Liver (tissue), 8 donors: ENCODE measurements at regions not wholly inside any gene's neighbourhood (a gene's known extent, or its start where the extent isn't known, plus 50 kb on each side); places are given as distances from the start of the nearest gene placed in this dataset.

ENCODE experiments used
- DNase-seq: peaks from one replicate; pipeline ENCODE4 v3.0.0-alpha.2; 2017; ENCODE audit warnings: low spot score
- H3K27ac ChIP-seq, 2 donors: one replicate each; pipeline ENCODE4 v1.7.0; 2013; ENCODE audit warnings: inconsistent platforms in 2 of 2, low read length in 2 of 2, control low read depth in 1 of 2, low read depth in 1 of 2, mild to moderate bottlenecking in 1 of 2
- H3K27me3 ChIP-seq, 4 donors: one replicate each; pipeline versions ENCODE4 v1.6.1 to v1.7.0; 2013; ENCODE audit warnings: low read length in 3 of 4, inconsistent platforms in 1 of 4, mild to moderate bottlenecking in 1 of 4, moderate library complexity in 1 of 4; ENCODE audit not compliant: control insufficient read depth in 4 of 4, insufficient read depth in 4 of 4
- H3K36me3 ChIP-seq, 4 donors: one replicate each; pipeline versions ENCODE4 v1.6.1 to v1.7.0; 2013; ENCODE audit warnings: low read length in 3 of 4, mild to moderate bottlenecking in 3 of 4, low read depth in 1 of 4, moderate library complexity in 1 of 4; ENCODE audit not compliant: control insufficient read depth in 4 of 4, insufficient read depth in 3 of 4
- H3K4me1 ChIP-seq, 4 donors: one replicate each; pipeline versions ENCODE4 v1.6.1 to v1.7.0; 2013; ENCODE audit warnings: low read length in 3 of 4, mild to moderate bottlenecking in 3 of 4, moderate library complexity in 1 of 4; ENCODE audit not compliant: control insufficient read depth in 4 of 4, insufficient read depth in 4 of 4
- H3K4me3 ChIP-seq, 3 donors: one replicate each; pipeline versions ENCODE4 v1.6.1 to v1.7.0; 2013; ENCODE audit warnings: low read length in 3 of 3, control low read depth in 1 of 3, low read depth in 1 of 3, mild to moderate bottlenecking in 1 of 3
- H3K9ac ChIP-seq, 2 donors: one replicate each; pipeline ENCODE4 v1.7.0; 2013; ENCODE audit warnings: low read length in 2 of 2, mild to moderate bottlenecking in 2 of 2, moderate library complexity in 2 of 2, control low read depth in 1 of 2, low read depth in 1 of 2
- H3K9me3 ChIP-seq, 4 donors: one replicate each; pipeline versions ENCODE4 v1.6.1 to v1.7.0; 2013; ENCODE audit warnings: low read length in 3 of 4; ENCODE audit not compliant: control insufficient read depth in 4 of 4
- ATF3 ChIP-seq: IDR thresholded peaks from 2 replicates; pipeline ENCODE4 v1.6.1; 2016; ENCODE audit warnings: antibody characterized with exemption
- CTCF ChIP-seq: fragments of 150-350 bp; IDR thresholded peaks from 2 replicates; pipeline ENCODE4 v1.5.1; 2017; ENCODE audit warnings: improper control_type of control experiment, low read depth, low read length; ENCODE audit not compliant: missing input control
- FOXA1 ChIP-seq: IDR thresholded peaks from 2 replicates; pipeline ENCODE4 v1.6.1; 2016; ENCODE audit warnings: antibody characterized with exemption
- FOXA2 ChIP-seq: IDR thresholded peaks from 2 replicates; pipeline ENCODE4 v1.6.1; 2016; ENCODE audit warnings: antibody characterized with exemption
- GABPA ChIP-seq, 2 donors: IDR thresholded peaks in 1 of 2; conservative IDR thresholded peaks in 1 of 2; 2 replicates each; pipeline ENCODE4 v1.6.1; 2016; ENCODE audit warnings: antibody characterized with exemption in 2 of 2, mild to moderate bottlenecking in 1 of 2, moderate library complexity in 1 of 2
- HNF4G ChIP-seq: IDR thresholded peaks from 2 replicates; pipeline ENCODE4 v1.6.1; 2016; ENCODE audit warnings: antibody characterized with exemption
- JUND ChIP-seq, 2 donors: IDR thresholded peaks; 2 replicates each; pipeline ENCODE4 v1.6.1; 2016; ENCODE audit warnings: antibody characterized with exemption in 2 of 2
- MAX ChIP-seq: IDR thresholded peaks from 2 replicates; pipeline ENCODE4 v1.6.1; 2016; ENCODE audit warnings: antibody characterized with exemption
- NR2F2 ChIP-seq: IDR thresholded peaks from 2 replicates; pipeline ENCODE4 v1.6.1; 2016; ENCODE audit warnings: antibody characterized with exemption
- RAD21 ChIP-seq, 2 donors: IDR thresholded peaks; 2 replicates each; pipeline ENCODE4 v1.6.1; 2016; ENCODE audit warnings: antibody characterized with exemption in 2 of 2, mild to moderate bottlenecking in 2 of 2
- REST ChIP-seq: IDR thresholded peaks from 2 replicates; pipeline ENCODE4 v1.6.1; 2016; ENCODE audit warnings: antibody characterized with exemption, mild to moderate bottlenecking
- RXRA ChIP-seq, 2 donors: IDR thresholded peaks; 2 replicates each; pipeline ENCODE4 v1.6.1; 2017 to 2018; ENCODE audit warnings: antibody characterized with exemption in 2 of 2, mild to moderate bottlenecking in 1 of 2
- SP1 ChIP-seq: IDR thresholded peaks from 2 replicates; pipeline ENCODE4 v1.6.1; 2018; ENCODE audit warnings: antibody characterized with exemption, mild to moderate bottlenecking
- TAF1 ChIP-seq: conservative IDR thresholded peaks from 2 replicates; pipeline ENCODE4 v1.6.1; 2016; ENCODE audit warnings: antibody characterized with exemption, mild to moderate bottlenecking
- YY1 ChIP-seq: IDR thresholded peaks from 2 replicates; pipeline ENCODE4 v1.6.1; 2016; ENCODE audit warnings: antibody characterized with exemption, mild to moderate bottlenecking
- WGBS: extraction: QIAGEN DNeasy Blood & Tissue Kit; methylation state at CpG from one replicate; pipeline ENCODE4 v1.1.7; 2013; 5-methylcytosine and 5-hydroxymethylcytosine counted together
- donor health status: healthy.
- donor health status: healthy.
- donor health status: healthy.
- donor health status: healthy.
- donor health status: healthy.

- WGBS: 94% methylated on average over 3 of the region's 3 CpGs
- DNase-seq: no peak
- Histone ChIP-seq H3K27me3 (no peaks in the 10 kb centered on the region), H3K4me1 (no peaks in the 10 kb centered on the region), H3K36me3 (no peaks in the 10 kb centered on the region), H3K9ac (no peak overlapping the region), H3K4me3 (no peak overlapping the region), H3K27ac (no peak overlapping the region), H3K9me3 (no peaks in the 10 kb centered on the region)
- TF ChIP-seq RXRA (IDR thresholded peaks at IDR 0.05): no peak
- no peak for TF ChIP-seq SP1
- no peak for TF ChIP-seq CTCF
- TF ChIP-seq ATF3: no peak
- no peak for TF ChIP-seq TAF1
- no peak for TF ChIP-seq RAD21 (IDR thresholded peaks at IDR 0.05)
- no peak for TF ChIP-seq NR2F2
- TF ChIP-seq YY1: no peak
- no peak for TF ChIP-seq JUND (IDR thresholded peaks at IDR 0.05)
- TF ChIP-seq REST: no peak
- no peak for TF ChIP-seq FOXA2
These were observed 444.8 kb downstream of the ARHGEF28 start for GRCh38 chr5:74070766-74071165.

GRCh38 chr5:74069741-74070140 lies 443.7 kb downstream of the ARHGEF28 start:
- DNase-seq: no peak
- Histone ChIP-seq H3K9ac (no peak overlapping the region), H3K27me3 (no peaks in the 10 kb centered on the region), H3K36me3 (no peaks in the 10 kb centered on the region), H3K4me3 (no peak overlapping the region), H3K4me1 (no peaks in the 10 kb centered on the region), H3K27ac (no peak overlapping the region), H3K9me3 (no peaks in the 10 kb centered on the region)
- WGBS: 95% methylated on average over 4 of the region's 4 CpGs
- TF ChIP-seq ATF3: no peak
- TF ChIP-seq REST: no peak
- TF ChIP-seq NR2F2: no peak
- no peak for TF ChIP-seq YY1
- TF ChIP-seq HNF4G: no peak
- no peak for TF ChIP-seq MAX
- TF ChIP-seq FOXA1: no peak
- no peak for TF ChIP-seq JUND (IDR thresholded peaks at IDR 0.05)
- no peak for TF ChIP-seq GABPA (IDR thresholded peaks at IDR 0.05 in 1 of 2, conservative IDR thresholded peaks at IDR 0.05 in 1 of 2)
